Effector memory CD4-positive, alpha-beta T cell (primary cell): ENCODE measurements at regions not wholly inside any gene's neighbourhood (a gene's known extent, or its start where the extent isn't known, plus 50 kb on each side); places are given as distances from the start of the nearest gene placed in this dataset.

ENCODE experiments used
- DNase-seq, 3 donors: peaks; one replicate each; pipeline ENCODE4 v3.0.0-alpha.2; 2020
- H3K27ac ChIP-seq: 2 replicates; pipeline ENCODE4 v1.7.0; 2013; ENCODE audit warnings: mild to moderate bottlenecking, low read length, moderate library complexity; ENCODE audit not compliant: insufficient read depth, poor library complexity, severe bottlenecking
- H3K27me3 ChIP-seq: replicated peaks from 2 replicates; pipeline ENCODE4 v1.7.0; 2013; ENCODE audit warnings: mild to moderate bottlenecking, low read length; ENCODE audit not compliant: insufficient read depth, control insufficient read depth, poor library complexity, severe bottlenecking
- H3K36me3 ChIP-seq: 2 replicates; pipeline ENCODE4 v1.7.0; 2013; ENCODE audit warnings: mild to moderate bottlenecking, low read length, moderate library complexity; ENCODE audit not compliant: control insufficient read depth, insufficient read depth
- H3K4me1 ChIP-seq: 2 replicates; pipeline ENCODE4 v1.7.0; 2013; ENCODE audit warnings: low read length, mild to moderate bottlenecking; ENCODE audit not compliant: control insufficient read depth, insufficient read depth, poor library complexity, severe bottlenecking
- H3K4me3 ChIP-seq: 2 replicates; pipeline ENCODE4 v1.7.0; 2013; ENCODE audit warnings: low read length, low read depth, mild to moderate bottlenecking; ENCODE audit not compliant: insufficient read depth, poor library complexity, severe bottlenecking
- H3K9me3 ChIP-seq: 2 replicates; pipeline ENCODE4 v1.7.0; 2013; ENCODE audit warnings: mild to moderate bottlenecking, low read length, moderate library complexity; ENCODE audit not compliant: control insufficient read depth

DNA sequence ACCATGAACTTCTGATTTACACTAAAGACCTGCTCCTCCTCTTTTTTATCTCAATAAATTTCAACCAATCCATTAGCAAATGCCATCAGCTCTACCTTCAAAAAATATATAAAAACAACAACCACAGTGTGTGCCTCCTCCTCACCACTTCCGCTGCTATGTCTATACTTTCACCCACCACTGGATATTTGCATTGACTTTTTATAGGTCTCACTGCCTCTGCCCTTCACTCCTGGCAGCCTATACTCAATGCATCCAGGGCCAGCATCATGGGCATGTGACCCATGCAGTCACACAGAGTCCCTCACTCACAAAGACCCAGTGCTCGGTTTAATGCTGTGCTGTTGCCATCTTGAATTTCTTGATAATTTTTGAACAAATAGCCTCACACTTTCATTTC, 53.5 kb upstream of the CCDC54 start:
- Histone ChIP-seq H3K9me3 (no peaks in the 10 kb centered on the region), H3K36me3 (no peaks in the 10 kb centered on the region), H3K4me1 (no peaks in the 10 kb centered on the region), H3K27ac (no peak overlapping the region), H3K27me3 (no peaks in the 10 kb centered on the region), H3K4me3 (no peak overlapping the region)
- no peak for DNase-seq

DNA sequence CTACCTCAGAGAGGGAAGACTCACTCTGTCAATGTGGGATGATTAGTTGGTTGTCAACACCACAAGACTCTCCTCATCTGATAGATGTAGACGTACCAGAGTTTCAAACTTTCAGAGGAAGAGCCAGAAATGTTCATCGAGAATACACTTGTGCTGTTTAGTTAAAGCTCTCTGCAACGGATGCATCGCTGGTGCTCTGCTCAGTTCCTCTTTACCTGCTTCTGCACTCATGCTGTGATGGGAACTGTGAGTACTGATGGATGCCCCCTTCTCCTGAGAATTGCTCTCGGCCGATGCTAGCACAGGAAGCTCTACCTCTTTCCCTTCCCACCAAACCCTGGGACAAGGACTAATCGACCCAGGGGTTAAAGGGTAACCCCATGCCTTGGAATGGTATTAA, 51.8 kb upstream of the CCDC54 start:
- DNase-seq, result no peak
- no peaks in the 10 kb centered on the region for H3K27me3 ChIP-seq
- H3K36me3 ChIP-seq, result no peaks in the 10 kb centered on the region
- H3K9me3 ChIP-seq, result no peaks in the 10 kb centered on the region
- H3K27ac ChIP-seq, result no peak overlapping the region
- no peaks in the 10 kb centered on the region for H3K4me1 ChIP-seq
- no peak overlapping the region for H3K4me3 ChIP-seq
